Thyroid gland (tissue), 4 donors: ENCODE measurements at regions not wholly inside any gene's neighbourhood (a gene's known extent, or its start where the extent isn't known, plus 50 kb on each side); places are given as distances from the start of the nearest gene placed in this dataset.

Experiments
- POLR2A ChIP-seq, 2 donors: fragments of 450-650 bp; IDR thresholded peaks; one replicate each; pipeline ENCODE4 v1.6.1; 2017; ENCODE audit warnings: antibody characterized with exemption in 2 of 2, mild to moderate bottlenecking in 2 of 2, moderate library complexity in 1 of 2
- TF ChIP-seq, protein P1 (sequence below), 6 experiments: fragments of 200-600 bp in 3 of 6; fragments of 450-650 bp in 3 of 6; sonication (generic) in 3 of 6; IDR thresholded peaks; one replicate each; pipeline ENCODE4 v1.5.1; 2016 to 2019; ENCODE audit warnings: antibody characterized with exemption in 6 of 6, mild to moderate bottlenecking in 2 of 6, inconsistent platforms in 1 of 6, moderate library complexity in 1 of 6

DNA sequence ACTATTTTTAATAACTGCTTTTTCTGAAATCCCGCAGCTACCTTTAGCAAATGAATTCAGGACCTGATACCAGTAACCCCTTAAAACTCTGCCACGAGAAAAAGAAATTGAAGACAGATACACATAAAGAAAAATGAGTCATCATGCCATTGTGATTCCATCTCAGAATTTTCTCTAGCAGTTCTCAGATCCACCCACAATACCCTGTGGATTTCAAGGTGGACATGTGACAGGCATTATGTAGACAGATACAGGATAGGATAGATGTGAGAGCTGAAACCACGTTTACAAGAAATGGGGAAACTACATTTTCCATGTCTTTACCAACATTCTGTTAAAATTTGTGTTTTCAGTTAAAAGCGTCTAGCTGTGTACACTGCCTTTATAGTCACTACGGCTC lies 291.9 kb upstream of the NR2F2 start:
- TF ChIP-seq, protein P1, sequence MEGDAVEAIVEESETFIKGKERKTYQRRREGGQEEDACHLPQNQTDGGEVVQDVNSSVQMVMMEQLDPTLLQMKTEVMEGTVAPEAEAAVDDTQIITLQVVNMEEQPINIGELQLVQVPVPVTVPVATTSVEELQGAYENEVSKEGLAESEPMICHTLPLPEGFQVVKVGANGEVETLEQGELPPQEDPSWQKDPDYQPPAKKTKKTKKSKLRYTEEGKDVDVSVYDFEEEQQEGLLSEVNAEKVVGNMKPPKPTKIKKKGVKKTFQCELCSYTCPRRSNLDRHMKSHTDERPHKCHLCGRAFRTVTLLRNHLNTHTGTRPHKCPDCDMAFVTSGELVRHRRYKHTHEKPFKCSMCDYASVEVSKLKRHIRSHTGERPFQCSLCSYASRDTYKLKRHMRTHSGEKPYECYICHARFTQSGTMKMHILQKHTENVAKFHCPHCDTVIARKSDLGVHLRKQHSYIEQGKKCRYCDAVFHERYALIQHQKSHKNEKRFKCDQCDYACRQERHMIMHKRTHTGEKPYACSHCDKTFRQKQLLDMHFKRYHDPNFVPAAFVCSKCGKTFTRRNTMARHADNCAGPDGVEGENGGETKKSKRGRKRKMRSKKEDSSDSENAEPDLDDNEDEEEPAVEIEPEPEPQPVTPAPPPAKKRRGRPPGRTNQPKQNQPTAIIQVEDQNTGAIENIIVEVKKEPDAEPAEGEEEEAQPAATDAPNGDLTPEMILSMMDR (IDR thresholded peaks at IDR 0.05): no peak
- TF ChIP-seq POLR2A (IDR thresholded peaks at IDR 0.05): no peak
